HG03521 (cell line): ENCODE measurements at regions not wholly inside any gene's neighbourhood (a gene's known extent, or its start where the extent isn't known, plus 50 kb on each side); places are given as distances from the start of the nearest gene placed in this dataset.
A peak's percentile ranks its signal among the peaks of the same experiment; 100 is the strongest.
"Not testable (repeated sequence)": the region's sequence is repeated elsewhere in the genome, so short reads cannot be mapped to it uniquely, and the experiment has no call there.

Source experiments
- ATAC-seq: cut with Tn5 transposase; IDR thresholded peaks from one replicate; pipeline ENCODE4 v1.9.1; 2021; ENCODE audit warnings: mild to moderate bottlenecking, moderate library complexity; ENCODE audit not compliant: unreplicated experiment

- ATAC-seq = no peak
Measured at GRCh38 chr16:58963479-58963878, 229.4 kb upstream of the GOT2 start.

DNA sequence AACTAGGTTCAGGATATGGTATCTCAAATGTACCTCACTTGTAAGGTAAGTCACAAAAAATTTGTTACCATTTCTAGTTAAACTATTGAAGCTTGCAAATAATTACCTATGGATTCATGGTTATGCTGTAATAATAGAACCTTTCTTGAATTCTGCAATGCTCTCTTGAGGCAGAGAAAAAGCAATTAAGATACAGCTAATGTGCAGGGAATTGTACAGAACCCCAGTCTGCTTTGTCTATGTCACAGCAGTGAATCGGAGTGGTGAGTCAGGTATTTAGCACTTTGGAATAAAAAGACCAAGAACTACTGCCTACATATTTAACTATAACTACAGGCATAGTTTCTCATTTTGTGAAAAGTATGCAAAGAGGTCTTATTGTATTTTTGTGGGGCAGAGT, 228.7 kb upstream of the GOT2 start:
- ATAC-seq = no peak

GRCh38 chr16:58960484-58960883, 226.4 kb upstream of the GOT2 start:
- ATAC-seq = no peak

- no peak for ATAC-seq
Measured at GRCh38 chr16:58960034-58960433, 225.9 kb upstream of the GOT2 start.

GRCh38 chr16:58958749-58959148, 224.6 kb upstream of the GOT2 start:
- ATAC-seq = no peak

- ATAC-seq = no peak
Measured at GRCh38 chr16:58948244-58948643, 214.1 kb upstream of the GOT2 start.

DNA sequence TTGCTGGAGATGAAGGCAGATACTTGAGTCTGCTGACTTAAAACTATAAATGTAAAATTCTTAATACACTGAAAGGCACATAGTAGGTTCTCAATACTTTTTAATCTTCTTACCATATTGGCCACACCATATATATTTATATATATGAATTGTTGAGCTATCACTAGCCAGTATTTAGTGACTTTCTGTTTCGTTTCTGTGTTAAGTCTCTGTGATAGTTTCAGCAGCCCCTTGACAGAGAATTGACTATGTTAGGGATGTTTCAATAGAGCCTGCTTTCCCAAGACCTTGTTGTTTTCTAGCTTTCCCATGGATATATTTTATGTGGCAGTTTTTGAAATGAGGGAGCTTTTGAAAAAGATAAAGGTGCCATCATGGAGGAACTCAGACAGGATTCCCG, 206.5 kb upstream of the GOT2 start:
- ATAC-seq = no peak

DNA sequence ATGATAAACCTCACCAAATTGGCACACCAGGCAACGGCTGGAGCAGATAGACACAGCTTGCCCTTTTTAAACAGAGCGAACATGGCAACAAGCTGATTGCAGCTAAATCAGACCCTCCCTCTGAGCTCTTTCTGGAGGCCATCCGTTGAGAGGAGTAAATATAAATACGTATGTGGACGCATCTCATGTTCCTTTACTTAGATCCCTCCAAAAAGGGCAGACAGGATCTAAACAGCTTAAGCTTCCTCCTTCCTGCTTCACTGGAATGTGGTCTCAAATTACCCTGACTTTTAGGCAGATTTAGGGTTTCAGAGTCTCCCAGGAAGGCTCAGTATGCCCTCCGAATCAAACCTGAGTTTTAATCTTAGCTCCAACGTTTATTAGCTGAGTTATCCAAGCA, 204.7 kb upstream of the GOT2 start:
- no peak for ATAC-seq

DNA sequence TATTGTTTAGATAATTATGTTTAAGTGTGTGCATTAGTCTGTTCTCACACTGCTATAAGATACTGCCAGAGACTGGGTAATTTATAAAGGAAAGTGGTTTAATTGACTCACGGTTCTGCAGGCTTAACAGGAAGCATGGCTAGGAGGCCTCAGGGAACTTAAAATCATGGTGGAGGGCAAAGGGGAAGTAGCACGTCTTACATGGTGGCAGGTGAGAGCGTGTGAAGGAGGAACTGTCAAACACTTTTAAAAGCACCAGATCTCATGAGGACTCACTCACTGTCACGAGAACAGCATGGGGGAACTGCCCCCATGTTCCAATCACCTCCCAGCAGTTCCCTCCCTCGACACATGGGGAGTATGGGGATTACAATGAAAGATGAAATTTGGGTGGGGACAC, 203.5 kb upstream of the GOT2 start:
- no peak for ATAC-seq

DNA sequence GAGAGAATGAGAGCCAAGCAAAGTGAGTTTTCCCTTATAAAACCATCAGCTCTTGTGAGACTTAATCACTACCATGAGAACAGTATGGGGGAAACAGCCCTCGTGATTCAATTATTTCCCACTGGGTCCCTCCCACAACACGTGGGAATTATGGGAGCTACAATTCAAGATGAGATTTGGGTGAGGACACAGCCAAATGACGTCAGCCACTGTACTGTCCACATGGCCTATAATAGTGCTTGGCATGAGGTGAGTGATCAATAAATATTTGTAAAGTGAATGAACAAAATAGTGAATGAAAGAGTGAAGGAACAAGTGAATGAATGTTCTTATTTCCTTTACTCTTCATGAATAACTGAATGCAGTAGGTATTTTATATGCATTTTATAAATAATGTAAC, 199.1 kb upstream of the GOT2 start:
- no peak for ATAC-seq

DNA sequence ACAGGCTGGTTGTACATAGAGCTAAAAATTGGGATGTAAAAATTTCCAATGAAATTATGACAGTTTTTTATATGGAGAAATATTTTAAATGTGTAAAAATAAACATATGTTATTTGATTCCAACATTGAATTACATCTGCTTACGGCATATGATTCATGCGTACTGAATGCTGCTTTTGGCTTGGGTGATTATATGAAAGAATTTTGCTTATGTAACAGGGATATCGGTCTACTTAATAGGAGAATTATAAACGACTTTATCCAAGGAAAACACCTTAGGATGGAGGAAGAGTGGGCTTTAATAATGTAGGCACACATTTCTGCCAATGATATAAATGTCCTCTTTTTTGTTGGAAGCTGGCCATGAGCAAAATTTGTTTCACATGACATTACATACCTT, 197.3 kb upstream of the GOT2 start:
- ATAC-seq = no peak

DNA sequence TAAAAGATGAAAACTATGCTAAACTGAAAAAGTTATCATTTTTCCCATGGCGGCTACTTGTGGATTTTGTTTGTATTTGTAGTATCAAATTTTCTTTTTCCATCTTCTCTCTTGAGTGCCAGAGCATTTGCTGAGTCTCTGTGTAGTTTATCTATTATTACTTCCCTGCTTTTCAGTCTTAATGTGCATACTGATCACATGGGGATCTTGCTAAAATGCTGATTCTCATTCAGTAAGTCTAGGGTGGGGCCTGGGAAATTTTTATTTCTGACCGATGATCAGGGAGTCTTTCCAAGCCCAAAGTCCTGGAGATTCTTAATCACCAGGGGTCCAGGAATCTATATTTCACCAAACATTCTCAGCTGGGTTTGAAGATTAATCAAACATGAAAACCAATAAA, 189.0 kb upstream of the GOT2 start:
- ATAC-seq = no peak

GRCh38 chr16:58913456-58913855, 179.3 kb upstream of the GOT2 start:
- no peak for ATAC-seq

GRCh38 chr16:58912571-58912970, 178.5 kb upstream of the GOT2 start:
- no peak for ATAC-seq

- no peak for ATAC-seq
Measured at GRCh38 chr16:58906981-58907715, 173.0 kb upstream of the GOT2 start.

DNA sequence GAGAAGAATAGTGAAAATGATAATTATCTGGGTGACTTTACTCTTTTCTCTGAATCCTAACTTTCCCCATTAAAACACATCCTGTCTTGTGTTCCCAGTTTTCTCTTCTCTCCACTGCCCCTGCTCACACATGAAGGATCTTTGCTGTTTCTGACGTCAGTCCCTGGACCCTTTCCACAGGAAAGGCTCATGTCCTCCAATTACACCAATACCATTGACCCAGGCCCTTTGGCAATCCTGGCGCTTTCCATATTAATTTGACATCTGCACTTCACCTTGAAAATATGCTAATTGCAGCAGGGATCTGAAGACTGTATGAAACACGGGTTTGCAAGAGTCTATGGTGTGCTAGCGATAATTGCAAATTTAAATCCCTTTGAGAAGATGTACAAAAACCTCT, 170.2 kb upstream of the GOT2 start:
- no peak for ATAC-seq

GRCh38 chr16:58889516-58889915, 155.4 kb upstream of the GOT2 start:
- ATAC-seq = no peak

DNA sequence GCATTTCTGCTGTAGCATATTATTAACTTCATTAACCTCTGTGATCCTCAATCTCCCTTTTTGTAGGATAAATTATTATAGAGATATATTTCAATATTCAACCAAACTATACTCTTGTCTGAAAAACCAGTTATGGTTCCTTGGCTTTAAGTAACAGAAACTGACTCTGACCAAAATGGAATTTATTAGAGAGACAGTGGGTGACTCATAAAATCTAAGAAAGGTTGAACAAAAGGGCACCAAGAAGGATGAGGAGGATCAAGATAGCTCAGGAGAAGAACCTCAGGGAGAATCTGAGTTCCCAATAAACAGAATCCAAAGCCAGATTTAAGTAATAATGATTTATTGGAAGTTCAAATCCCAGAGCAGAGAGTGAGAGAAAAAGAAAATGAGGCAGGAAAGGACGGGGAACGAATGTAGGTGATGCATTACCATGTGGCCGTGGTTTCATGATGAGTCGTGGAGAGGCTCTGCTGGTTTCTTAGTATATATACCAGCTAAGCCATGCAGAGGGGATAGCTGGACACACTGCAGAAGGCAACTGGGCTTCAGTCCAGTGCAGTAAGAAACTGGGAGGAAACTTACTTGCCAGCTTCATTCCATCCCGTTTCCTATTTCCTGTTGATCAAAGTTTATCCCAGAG, 151.5 kb upstream of the GOT2 start:
- ATAC-seq = no peak

DNA sequence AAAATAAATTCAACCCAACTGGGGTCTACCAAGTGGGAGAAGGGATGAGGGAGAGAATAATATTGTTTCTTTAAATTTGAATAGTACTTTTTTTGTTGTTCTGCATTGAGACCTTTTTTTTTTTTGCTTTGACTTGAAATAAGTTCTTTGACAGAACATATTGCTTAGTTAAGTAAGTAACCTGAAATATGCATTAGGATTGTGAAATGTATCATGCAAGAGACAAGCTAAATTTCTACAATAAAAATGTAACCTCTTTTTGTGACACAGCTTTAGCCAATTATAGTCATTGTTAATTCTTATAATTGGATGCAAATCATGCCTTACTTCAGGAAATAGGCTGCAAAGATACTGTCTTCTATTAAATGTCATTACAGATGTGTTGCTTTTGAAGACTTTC, 150.0 kb upstream of the GOT2 start:
- no peak for ATAC-seq

DNA sequence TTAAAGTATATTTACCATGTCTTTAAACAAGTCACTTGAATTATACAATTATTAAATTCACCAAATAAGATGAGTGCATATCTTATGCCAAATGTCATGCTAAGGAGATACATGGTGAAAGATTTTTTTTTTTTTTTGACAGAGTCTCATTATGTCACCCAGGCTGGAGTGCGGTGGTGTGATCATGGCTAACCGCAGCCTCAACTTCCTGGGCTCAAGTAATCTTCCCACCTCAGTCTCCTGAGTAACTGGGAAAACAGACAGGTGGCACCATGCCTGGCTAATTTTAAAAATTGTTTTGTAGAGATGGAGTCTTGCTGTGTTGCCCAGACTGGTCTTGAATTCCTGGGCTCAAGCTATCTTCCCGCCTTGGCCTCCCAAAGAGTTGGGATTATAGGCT, 149.0 kb upstream of the GOT2 start:
- ATAC-seq = no peak

DNA sequence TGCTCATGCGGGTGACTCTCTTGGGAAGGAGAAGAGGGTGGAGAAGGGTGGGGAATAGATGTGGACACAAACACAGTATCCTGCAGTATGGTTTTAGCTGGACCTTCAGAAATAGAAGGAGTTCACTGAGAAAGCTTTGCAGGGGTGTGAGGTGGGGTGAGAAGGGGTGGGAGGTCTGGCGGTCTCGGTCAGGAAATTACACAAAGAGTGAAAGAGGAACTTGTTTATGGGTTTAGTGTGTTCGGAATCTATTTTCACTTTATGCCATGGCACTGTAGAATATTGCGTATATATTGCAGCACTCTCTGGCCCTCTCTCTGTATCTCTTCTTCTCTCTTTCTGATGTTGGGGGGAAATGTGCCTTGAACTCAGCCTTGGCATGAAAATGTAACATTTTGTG, 148.2 kb upstream of the GOT2 start:
- peak; percentile 97 for ATAC-seq

DNA sequence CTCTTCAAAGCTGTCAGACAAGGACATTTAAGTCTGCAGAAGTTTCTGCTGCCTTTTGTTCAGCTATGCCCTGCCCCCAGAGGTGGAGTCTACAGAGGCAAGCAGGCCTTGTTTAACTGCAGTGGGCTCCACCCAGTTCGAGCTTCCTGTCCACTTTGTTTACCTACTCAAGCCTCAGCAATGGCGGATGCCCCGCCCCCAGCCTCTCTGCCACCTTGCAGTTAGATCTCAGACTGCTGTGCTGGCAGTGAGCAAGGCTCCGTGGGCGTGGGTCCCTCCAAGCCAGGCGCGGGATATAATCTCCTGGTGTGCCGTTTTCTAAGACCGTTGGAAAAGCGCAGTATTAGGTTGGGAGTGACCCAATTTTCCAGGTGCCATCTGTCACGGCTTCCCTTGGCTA, 144.5 kb upstream of the GOT2 start:
- ATAC-seq = not testable (repeated sequence)

GRCh38 chr16:58866935-58867334, 132.8 kb upstream of the GOT2 start:
- no peak for ATAC-seq
